ENCODE measurements at regions not wholly inside any gene's neighbourhood (a gene's known extent, or its start where the extent isn't known, plus 50 kb on each side); places are given as distances from the start of the nearest gene placed in this dataset.

- TF ChIP-seq CTCF (conservative IDR thresholded peaks at IDR 0.05; ENCODE audit: low read depth, low read length) = no peak
- no peak for TF ChIP-seq EZH2 (IDR thresholded peaks at IDR 0.05; ENCODE audit: borderline replicate concordance, low read depth, low read length, poor library complexity, severe bottlenecking)
Observed at GRCh38 chr5:98563885-98564653, 209.4 kb upstream of the RGMB start.
